ENCODE measurements at regions not wholly inside any gene's neighbourhood (a gene's known extent, or its start where the extent isn't known, plus 50 kb on each side); places are given as distances from the start of the nearest gene placed in this dataset.
"Not testable (repeated sequence)": the region's sequence is repeated elsewhere in the genome, so short reads cannot be mapped to it uniquely, and the experiment has no call there.

DNA sequence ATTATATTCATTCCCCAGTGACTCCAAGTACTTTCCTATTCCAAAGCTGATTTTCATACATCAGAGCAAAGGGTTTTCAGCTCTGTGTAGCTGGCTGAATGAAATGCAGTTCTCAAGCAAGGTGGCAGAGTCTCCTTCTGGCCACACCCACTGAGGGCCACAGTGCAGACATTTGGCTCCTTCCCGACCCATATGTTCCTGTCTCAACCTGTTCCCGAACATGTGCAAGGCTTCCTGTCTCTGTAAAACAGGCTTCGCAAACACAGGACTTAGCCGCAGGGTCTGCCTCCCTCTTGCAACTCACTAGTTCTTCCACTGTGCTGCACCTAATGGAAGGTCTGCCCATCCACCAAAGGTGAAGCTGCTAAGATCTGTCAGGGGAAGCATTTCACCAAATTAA is 249.2 kb downstream of the MID1IP1 start:
- no peak for DNase-seq

DNA sequence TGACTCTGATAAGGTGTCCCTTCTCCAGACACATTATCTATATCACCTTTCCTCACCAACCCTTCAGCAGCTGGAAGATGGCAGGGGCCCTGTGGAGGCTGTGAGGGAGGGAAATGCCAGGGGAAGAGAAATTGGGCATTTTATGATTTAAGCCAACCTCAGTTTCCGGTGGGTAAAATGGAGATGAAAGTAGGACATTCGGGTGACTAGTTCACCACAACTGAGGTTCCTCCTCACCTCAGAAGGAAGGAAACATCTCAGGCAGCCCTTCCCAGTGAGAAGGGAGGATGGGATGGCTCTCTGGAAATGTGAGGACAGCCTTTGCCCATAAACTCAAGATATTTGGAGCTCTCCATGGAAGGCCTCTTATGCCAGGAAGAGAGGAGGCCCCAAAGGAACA is 251.5 kb downstream of the MID1IP1 start:
- DNase-seq, result no peak

DNA sequence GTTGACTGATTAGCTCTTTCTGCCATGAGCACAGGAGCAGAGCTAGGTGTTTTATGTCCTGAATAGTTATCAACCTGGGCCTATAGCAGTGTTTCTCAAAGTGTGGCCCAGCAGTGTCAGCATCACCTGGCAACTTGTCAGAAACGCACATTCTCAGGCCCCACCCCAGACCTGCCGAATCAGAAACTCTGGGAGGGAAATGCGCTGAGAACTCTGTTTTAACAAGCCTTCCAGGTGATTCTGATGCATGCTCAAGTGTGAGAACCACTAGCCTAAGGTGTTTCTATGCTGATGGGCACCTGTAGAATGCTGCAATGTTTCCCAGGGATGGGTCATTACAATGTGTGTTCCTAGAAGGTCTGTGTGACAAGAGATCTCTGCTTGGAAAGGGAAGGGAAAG is 257.5 kb downstream of the MID1IP1 start:
- DNase-seq, result no peak

DNA sequence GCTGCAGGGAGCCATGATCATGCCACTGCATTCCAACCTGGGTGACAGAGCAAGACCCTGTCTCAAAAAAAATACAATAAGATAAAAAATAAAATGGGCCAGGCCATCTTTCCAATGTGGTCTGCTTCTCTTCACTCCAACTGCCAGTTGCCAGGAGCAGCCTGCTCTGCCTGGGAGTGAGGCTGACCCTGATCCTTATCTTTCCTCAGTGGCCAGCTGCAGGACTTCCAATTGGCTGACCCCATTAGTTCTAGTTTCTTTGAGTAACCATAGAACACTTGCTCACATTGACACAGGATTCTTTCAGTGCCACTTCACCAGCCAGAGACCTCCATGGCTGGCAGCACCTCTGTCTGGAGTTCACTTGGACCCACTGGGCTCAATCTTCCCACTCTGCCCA is 258.6 kb downstream of the MID1IP1 start:
- no peak for DNase-seq

DNA sequence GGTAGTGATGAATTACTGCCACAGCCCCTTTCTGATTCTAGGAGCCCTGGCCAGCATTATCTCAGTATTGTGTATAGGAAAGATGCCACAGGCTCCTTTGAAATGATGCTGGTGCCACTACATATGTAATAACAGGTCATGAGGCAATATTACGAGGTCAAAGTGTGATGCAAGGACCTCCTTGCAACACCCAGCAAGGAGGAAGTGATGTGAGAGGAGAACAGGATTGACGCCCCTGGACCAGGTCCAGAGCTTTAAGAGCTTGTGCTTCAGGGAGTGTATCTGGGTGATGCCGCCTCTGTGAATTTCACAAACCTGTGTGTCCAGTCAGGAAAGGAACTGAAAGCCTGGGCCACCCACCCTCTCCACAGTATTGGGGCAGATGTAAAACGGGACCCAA is 261.8 kb downstream of the MID1IP1 start:
- no peak for DNase-seq

GRCh38 chrX:39063702-39064101 is 262.4 kb downstream of the MID1IP1 start:
- DNase-seq, result no peak

GRCh38 chrX:39065051-39065871 is 264.0 kb downstream of the MID1IP1 start:
- peak; percentile 43 for DNase-seq

DNA sequence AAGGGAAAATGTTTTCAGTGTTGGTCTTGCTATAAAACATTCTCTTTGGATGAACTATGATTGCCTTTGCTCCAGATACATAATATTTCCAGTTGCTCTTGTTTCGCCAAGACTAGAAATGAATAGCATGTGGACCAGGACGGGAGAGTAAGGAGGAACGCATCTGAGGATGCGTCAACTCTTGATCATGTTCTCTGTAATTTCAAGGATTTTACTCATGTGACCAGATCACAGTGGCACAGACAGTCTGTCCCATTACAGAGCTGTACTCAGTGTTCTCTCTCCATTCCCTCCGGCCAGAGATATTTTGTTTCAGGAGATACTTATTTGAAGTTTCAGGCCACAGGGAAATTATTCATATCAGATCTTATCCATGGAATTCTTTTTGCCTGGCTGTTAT is 266.6 kb downstream of the MID1IP1 start:
- DNase-seq, result no peak

DNA sequence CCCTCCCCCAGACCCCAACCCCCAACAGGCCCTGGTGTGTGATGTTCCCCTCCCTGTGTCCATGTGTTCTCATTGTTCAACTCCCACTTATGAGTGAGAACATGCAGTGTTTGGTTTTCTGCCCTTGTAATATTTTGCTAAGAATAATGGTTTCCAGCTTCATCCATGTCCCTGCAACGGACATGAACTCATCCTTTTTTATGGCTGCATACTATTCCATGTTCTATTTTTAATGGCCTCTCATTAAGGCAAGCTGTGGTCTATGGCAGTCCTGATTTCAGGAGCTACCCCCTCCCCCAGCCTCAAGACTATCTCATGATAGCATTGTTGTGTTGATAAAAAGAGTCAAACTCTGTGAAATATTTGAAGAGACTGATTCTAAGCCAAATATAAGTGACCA is 267.4 kb downstream of the MID1IP1 start:
- not testable (repeated sequence) for DNase-seq

DNA sequence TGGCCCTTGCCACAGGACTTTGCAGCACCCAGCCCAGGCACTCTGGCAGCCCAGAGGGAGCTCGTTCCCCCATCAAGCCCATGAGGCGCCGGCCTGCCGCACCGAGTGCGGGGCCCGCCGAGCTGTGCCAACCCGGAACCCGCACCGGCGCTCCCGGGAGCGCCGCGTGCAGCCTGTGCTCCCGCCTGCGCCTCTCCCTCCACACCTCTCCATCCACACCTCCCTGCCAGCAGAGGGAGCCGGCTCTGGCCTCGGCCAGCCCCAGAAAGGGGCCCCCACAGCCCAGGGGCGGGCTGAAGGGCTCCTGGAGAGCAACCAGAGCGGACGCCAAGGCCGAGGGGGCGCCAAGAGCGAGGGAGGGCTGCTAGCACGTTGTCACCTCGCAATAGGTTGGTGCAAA is 268.8 kb downstream of the MID1IP1 start:
- no peak for DNase-seq

DNA sequence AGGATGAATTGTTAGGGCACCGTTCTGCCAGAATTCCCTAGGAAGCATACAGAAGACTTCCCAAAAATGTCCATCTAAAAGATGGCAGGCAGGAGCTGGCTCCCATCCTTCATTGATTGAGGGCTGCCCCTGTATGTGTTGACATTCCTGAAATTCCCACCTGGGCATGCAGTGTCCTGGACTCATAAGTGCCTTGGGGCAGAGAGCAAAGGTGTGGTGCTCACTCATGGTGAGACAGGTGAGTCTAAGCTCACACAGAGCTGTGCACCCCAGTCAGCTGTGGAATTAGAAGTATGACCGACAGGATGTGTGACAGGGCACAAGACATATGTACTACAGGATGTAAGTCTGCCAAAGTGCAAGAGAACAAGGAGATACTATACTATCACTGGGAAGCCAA is 271.9 kb downstream of the MID1IP1 start:
- no peak for DNase-seq

DNA sequence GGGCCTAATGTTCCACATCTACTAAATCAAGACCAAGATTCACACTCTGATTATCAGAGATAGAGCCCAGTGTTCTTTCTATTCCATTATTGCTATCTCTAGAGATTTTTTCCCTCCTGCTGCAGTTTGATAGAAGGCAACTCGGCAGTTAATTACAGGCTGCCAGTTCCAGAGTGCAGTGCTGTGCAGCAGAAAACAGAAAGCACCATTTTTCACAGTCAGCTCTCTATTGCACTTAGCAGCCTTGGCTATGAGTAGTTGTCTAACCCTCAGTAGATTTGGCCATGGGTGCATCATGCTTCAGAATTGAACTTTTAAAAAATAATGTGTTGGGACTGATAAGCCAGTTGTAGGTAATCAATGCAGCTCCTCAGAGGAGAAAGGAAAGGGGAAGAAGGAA is 295.3 kb downstream of the MID1IP1 start:
- DNase-seq, result no peak

DNA sequence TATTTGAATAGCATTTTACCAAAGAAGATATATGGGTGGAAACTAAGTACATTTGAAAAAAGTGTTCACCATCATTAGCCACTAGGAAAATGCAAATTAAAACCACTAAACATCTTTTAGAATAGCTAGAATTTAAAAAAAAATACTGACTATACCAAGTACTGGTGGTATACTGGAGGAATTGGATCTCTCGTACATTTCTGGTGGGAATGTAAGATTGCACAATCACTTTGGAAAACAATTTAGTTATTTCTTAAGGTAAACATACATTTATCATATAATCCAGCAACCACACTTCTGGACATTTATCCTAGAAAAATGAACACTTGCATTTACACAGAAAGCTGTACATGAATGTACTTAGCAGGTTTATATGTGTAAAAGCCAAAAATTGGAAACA is 303.5 kb downstream of the MID1IP1 start:
- no peak for DNase-seq

DNA sequence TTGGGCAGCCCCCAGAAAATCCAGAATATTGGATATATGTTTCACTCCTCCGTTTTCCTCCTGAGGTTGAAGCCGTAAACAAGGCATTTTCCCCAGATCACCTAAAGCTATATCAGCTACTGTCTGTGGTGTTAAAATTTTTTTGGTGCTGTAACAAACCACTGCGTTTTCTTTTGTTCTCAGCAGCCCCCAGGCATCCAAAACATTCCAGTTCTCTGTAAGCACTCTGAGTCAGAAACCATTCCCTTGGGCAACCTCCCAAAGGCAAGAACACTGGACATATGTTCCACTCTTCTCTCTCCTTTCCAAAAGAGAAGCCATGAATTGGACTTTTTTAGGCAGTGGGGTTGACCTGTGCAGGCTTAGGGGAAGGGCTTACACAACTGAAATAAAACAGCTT is 310.9 kb downstream of the MID1IP1 start:
- DNase-seq, result no peak

DNA sequence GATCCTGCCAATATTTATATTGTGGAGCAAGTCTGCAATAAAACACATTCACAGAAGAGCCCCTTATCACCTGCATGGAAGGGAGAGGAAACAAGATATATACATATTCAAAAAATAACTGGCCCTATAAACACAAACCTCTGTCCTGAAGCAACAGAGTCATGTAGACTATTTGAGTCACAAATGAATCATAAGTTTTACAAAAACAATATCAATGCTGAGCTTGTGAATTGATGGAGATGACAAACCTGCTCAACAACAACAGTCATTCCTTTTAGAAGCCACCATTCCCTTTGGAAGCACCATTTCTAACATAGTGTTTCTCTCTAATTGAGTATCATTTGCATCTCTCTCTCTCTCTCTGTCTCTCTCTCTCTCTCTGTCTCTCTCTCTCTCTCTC is 313.9 kb downstream of the MID1IP1 start:
- DNase-seq, result no peak

- no peak for DNase-seq
Measured at GRCh38 chrX:39117101-39117500, 315.8 kb downstream of the MID1IP1 start.

DNA sequence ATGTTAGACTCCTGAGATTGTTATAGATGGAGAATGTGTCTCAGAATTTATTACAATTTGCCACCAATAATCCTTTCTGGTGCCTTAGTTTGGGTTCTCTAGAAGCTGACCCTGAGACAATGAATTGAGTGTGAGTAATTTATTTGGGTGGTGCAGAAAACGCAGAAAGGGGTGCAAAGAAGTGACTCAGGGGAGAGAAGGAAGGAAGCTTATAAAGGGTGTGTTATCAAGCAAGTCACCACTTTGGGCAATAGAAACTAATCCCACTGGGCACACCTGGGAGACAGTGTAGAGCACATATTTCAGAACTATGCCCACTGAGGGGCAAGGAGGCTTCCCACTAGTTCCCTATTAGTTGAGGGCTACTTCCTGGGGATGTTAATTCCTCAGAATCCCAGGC is 320.6 kb downstream of the MID1IP1 start:
- DNase-seq, result no peak

GRCh38 chrX:39125834-39126233 is 324.6 kb downstream of the MID1IP1 start:
- DNase-seq, result no peak

- no peak for DNase-seq
Measured at GRCh38 chrX:39133971-39134370, 332.7 kb downstream of the MID1IP1 start.

DNA sequence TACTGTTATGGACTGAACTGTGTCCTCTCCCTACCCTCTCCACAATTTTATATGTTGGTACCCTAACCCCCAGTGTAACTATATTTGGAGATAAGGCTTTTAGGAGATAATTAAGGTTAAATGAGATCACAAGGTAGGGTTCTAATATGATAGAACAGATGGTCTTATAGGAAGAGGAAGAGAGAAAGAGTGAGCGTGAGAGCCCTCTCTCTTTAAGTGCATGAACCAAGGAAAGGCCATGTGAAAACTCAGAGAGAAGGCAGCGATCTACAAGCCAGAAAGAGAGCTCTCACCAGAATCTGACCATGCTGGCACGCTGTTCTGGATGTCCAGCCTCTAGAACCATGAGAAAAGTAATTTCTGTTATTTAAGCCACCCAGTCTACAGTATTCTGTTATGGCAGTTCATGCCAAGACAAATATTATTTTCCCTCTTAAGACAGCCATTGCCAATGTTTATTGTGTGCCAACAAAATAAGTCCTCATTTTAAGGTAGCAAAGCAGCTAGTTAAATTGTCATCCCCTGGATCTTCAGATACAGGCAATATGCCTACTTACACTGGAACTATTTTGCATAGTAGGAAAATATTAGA is 336.2 kb downstream of the MID1IP1 start:
- no peak for DNase-seq

- DNase-seq, result no peak
Measured at GRCh38 chrX:39140581-39140980, 339.3 kb downstream of the MID1IP1 start.

DNA sequence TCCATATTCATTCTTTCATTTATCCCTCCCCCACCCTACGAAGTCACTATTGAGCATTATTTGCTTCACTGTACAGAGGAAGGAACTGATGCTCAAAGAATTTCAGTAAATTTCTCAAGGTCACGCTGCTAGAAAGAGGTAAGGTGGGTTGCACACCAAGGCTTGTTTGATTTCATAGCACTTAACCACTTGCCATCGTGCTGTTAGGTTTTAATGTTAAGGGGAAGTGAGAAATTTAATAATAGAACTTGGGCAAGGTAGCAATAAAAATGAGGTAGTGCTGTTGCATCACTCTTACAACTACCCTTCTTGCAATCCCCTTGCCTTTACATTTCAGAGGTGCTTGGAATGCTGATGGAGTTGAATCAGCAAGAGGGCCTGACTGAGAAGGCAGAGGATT is 343.1 kb downstream of the MID1IP1 start:
- no peak for DNase-seq

DNA sequence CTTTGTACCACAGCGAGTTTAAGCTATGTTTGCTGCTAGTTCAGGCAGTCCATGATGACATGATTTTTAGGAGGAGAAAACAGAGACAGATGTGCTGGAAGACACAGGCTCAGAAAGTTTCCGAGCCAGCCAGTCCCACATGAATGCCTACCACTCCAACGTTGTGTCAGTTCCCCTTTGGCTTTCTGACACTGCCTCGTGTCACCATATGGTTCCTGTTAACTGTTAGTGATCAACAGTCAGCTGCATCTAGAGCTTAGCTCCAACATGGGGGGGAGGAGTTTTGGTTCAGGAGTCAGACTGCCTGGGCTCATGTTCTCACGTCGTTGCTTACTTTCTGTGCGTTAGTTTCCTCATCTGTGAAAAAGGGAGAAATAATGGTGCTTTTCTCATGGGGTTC is 343.7 kb downstream of the MID1IP1 start:
- DNase-seq, result no peak

DNA sequence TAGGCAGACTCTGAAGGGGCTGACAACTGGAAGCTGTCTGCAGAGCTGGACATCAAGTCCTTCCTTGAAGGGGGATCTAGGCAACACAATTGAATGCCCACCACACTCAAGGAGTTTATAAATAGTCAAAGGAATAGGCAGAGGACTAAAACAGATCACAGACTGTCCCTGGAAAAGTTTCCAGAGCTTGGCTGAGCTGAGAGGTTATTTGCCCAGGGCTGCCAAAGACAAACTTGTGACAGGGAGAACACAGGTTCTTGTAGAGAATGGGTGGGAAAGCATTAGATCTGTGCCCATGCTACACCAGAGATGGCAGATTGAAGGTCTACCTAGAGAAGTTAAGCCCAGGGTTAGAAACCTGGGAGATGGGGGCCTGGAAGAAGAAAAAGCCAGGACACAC is 344.6 kb downstream of the MID1IP1 start:
- no peak for DNase-seq

DNA sequence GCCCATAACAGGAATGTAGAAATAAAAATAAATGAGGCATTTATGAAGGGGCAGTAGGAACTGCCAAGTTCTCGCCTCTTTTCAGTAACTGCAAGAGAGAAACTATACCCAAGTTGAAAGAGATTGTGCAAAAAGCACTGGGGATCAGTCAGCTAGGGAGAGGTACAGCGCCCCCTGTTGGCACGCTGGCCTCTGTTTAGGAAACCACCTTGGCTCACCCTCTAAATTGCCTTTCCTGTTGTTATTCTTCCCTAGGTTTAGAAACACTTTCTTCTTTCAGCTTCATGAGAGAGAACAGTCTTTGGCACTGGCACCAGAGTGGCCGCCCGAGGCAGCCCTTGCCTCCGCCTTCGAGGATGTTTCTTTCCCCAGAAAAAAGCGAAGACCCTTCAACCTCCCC is 348.5 kb downstream of the MID1IP1 start:
- peak; percentile 10 for DNase-seq
